HepG2 (cell line): ENCODE measurements at regions not wholly inside any gene's neighbourhood (a gene's known extent, or its start where the extent isn't known, plus 50 kb on each side); places are given as distances from the start of the nearest gene placed in this dataset.

Experiments used
- ATAC-seq: fragments of 200-7000 bp; cut with Tn5 transposase; 3 replicates; pipeline ENCODE4 v1.9.1; 2020; ENCODE audit warnings: mild to moderate bottlenecking, moderate library complexity
- BruUV-seq: library from RNA; stranded (reverse); fragments of 400-500 nt; replicated peaks from 2 replicates; lab custom pipeline; 2021; lab: Mats Ljungman, UMichigan
- CTCF ChIA-PET: fragments of 300-600 bp; formaldehyde crosslinking; extraction: SDS; loops from one replicate; lab custom pipeline; 2021; ENCODE audit warnings: low total read pairs, inconsistent platforms, low intra/inter-chr PET ratio; lab: Yijun Ruan, JAX
- POLR2A ChIA-PET: fragments of 350-600 bp; sonication (Branson Sonifier 250); formaldehyde crosslinking; loops from one replicate; lab custom pipeline; 2020; ENCODE audit warnings: antibody characterized with exemption, inconsistent platforms; lab: Yijun Ruan, JAX
- DNase-seq: peaks from one replicate; pipeline ENCODE4 v3.0.0-alpha.2; 2015; ENCODE audit warnings: low spot score
- FAIRE-seq: peaks from 3 replicates; lab custom pipeline; 2011; peaks lifted over from hg19 to GRCh38; lab: Jason Lieb, UNC
- H2AFZ ChIP-seq: one replicate; pipeline ENCODE4 v1.6.1; 2011; ENCODE audit warnings: low read length, inconsistent platforms
- H3K27ac ChIP-seq: fragments of 300-600 bp; 3 replicates; pipeline ENCODE4 v1.8.0; 2011; ENCODE audit warnings: mixed run types, mild to moderate bottlenecking, mixed read lengths, low read length, inconsistent platforms; ENCODE audit not compliant: insufficient read depth; ENCODE audit errors: extremely low read length
- H3K27me3 ChIP-seq, 2 experiments: fragments of 200-600 bp in 1 of 2; 2 replicates in 1 of 2; 3 replicates in 1 of 2; pipeline versions ENCODE4 v1.6.0 to v1.8.0; 2011; ENCODE audit warnings: low read length in 2 of 2, mild to moderate bottlenecking in 2 of 2, moderate library complexity in 2 of 2, inconsistent platforms in 1 of 2; ENCODE audit not compliant: insufficient read depth in 2 of 2, control insufficient read depth in 1 of 2
- H3K36me3 ChIP-seq, 2 experiments: fragments of 200-600 bp in 1 of 2; replicated peaks in 1 of 2; 2 replicates in 1 of 2; 3 replicates in 1 of 2; pipeline versions ENCODE4 v1.5.1 to v1.8.0; 2011; ENCODE audit warnings: low read length in 2 of 2, inconsistent platforms in 1 of 2; ENCODE audit not compliant: insufficient read depth in 2 of 2, control insufficient read depth in 1 of 2
- H3K4me1 ChIP-seq: 2 replicates; pipeline ENCODE4 v1.5.1; 2012; ENCODE audit warnings: low read length, inconsistent platforms; ENCODE audit not compliant: insufficient read depth
- H3K4me2 ChIP-seq: 2 replicates; pipeline ENCODE4 v1.6.0; 2011; ENCODE audit warnings: low read depth, low read length, inconsistent platforms
- H3K4me3 ChIP-seq, 3 experiments: fragments of 200-600 bp in 1 of 3; sonication (generic), shearing (Covaris generic) in 1 of 3; replicated peaks in 1 of 3; 2 replicates each; pipeline ENCODE4 v1.5.1; 2011 to 2016; ENCODE audit warnings: low read length in 3 of 3, inconsistent platforms in 2 of 3, low read depth in 2 of 3, mild to moderate bottlenecking in 2 of 3, control low read depth in 1 of 3, mixed read lengths in 1 of 3; ENCODE audit not compliant: insufficient read depth in 1 of 3
- H3K79me2 ChIP-seq: one replicate; pipeline ENCODE4 v1.6.1; 2011; ENCODE audit warnings: low read length, inconsistent platforms; ENCODE audit not compliant: insufficient read depth
- H3K9ac ChIP-seq: 2 replicates; pipeline ENCODE4 v1.6.0; 2011; ENCODE audit warnings: mild to moderate bottlenecking, low read depth, low read length, inconsistent platforms; ENCODE audit not compliant: insufficient read depth
- H3K9me3 ChIP-seq: 2 replicates; pipeline ENCODE4 v1.5.1; 2012; ENCODE audit warnings: mild to moderate bottlenecking, low read length
- H4K20me1 ChIP-seq: 2 replicates; pipeline ENCODE4 v1.6.0; 2011; ENCODE audit warnings: inconsistent platforms, mild to moderate bottlenecking, low read length, moderate library complexity; ENCODE audit not compliant: insufficient read depth
- PLRG1 ChIP-seq: fragments of 450-650 bp; conservative IDR thresholded peaks from 2 replicates; pipeline ENCODE4 v1.6.1; 2016
- RXRB ChIP-seq: IDR thresholded peaks from 2 replicates; pipeline ENCODE4 v1.6.1; 2016; ENCODE audit warnings: borderline replicate concordance, missing genetic modification reagents, missing compliant biosample characterization
- SATB2 ChIP-seq: sonication (generic); formaldehyde crosslinking; IDR thresholded peaks from 2 replicates; pipeline ENCODE4 v1.5.0; 2020; ENCODE audit warnings: missing genetic modification reagents
- ZBTB7B ChIP-seq: sonication (generic); formaldehyde crosslinking; IDR thresholded peaks from 2 replicates; pipeline ENCODE4 v1.4.0; 2020; ENCODE audit warnings: missing genetic modification reagents
- ZNF3 ChIP-seq: IDR thresholded peaks from 2 replicates; pipeline ENCODE4 v1.7.0; 2017; ENCODE audit warnings: inconsistent platforms
- ZNF549 ChIP-seq: sonication (generic); formaldehyde crosslinking; IDR thresholded peaks from 2 replicates; pipeline ENCODE4 v1.5.0; 2020; ENCODE audit warnings: missing genetic modification reagents
- ZNF605 ChIP-seq: sonication (generic); formaldehyde crosslinking; IDR thresholded peaks from 2 replicates; pipeline ENCODE4 v1.8.0; 2022; ENCODE audit warnings: mild to moderate bottlenecking, missing genetic modification reagents
- ZSCAN22 ChIP-seq: sonication (generic); formaldehyde crosslinking; IDR thresholded peaks from 2 replicates; pipeline ENCODE4 v1.4.0; 2020; ENCODE audit warnings: mild to moderate bottlenecking, missing genetic modification reagents
- WGBS: methylation state at CpG from one replicate; pipeline ENCODE4 v1.1.6; 2017; ENCODE audit warnings: low lambda C conversion rate; 5-methylcytosine and 5-hydroxymethylcytosine counted together
- in situ Hi-C: cut with HindIII; loops from 2 replicates; pipeline ENCODE4 v1.10.0; 2017; ENCODE audit warnings: low pct_unique_long_range_greater_than_20kb; ENCODE audit not compliant: extremely low pct_ligation_motif_present
- intact Hi-C: fragments of 100-400 bp; cut with micrococcal nuclease; formaldehyde crosslinking; loops from one replicate; pipeline ENCODE4 v1.10.0; 2022; ENCODE audit not compliant: unreplicated experiment
- TF ChIP-seq, protein P1 (sequence below): sonication (generic); formaldehyde crosslinking; IDR thresholded peaks from 2 replicates; pipeline ENCODE4 v1.8.0; 2022; ENCODE audit warnings: missing genetic modification reagents, mild to moderate bottlenecking, borderline replicate concordance
- TF ChIP-seq, protein P2 (sequence below): IDR thresholded peaks from 2 replicates; pipeline ENCODE4 v1.6.1; 2016; ENCODE audit warnings: low read depth, control low read depth
- TF ChIP-seq, protein P3 (sequence below): sonication (generic); formaldehyde crosslinking; IDR thresholded peaks from 2 replicates; pipeline ENCODE4 v1.4.0; 2020; ENCODE audit warnings: missing genetic modification reagents

- TF ChIP-seq, protein P1, sequence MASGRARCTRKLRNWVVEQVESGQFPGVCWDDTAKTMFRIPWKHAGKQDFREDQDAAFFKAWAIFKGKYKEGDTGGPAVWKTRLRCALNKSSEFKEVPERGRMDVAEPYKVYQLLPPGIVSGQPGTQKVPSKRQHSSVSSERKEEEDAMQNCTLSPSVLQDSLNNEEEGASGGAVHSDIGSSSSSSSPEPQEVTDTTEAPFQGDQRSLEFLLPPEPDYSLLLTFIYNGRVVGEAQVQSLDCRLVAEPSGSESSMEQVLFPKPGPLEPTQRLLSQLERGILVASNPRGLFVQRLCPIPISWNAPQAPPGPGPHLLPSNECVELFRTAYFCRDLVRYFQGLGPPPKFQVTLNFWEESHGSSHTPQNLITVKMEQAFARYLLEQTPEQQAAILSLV (CRISPR knock-in tag): no peak
- TF ChIP-seq PLRG1: no peak
- TF ChIP-seq ZSCAN22: no peak
Measured at GRCh38 chr1:103283841-103284669, 175.7 kb upstream of the COL11A1 start (continued).

DNA sequence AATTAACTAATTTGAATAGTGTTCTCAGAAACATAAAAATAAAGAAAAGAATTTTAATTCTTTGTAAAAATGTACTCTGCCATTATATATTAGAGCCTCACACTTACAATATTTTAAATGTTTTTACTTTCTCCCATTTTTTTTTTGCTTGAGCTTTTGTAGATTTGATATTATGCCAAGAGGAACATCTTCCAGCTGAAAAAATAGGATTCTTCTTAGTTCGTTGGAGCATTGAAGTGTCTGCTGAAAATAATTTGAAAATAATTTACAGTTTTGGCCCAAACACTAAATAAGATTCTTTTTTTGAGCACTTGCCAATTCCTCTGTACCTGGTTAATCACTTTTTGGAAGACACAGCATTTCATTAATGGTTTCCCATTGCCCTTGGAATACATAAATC, 175.0 kb upstream of the COL11A1 start:
- TF ChIP-seq ZNF549 (CRISPR knock-in tag) (no peak), RXRB (no peak), ZNF605 (no peak), SATB2 (CRISPR knock-in tag) (no peak), ZNF3 (CRISPR knock-in tag) (no peak), ZBTB7B (no peak)
- TF ChIP-seq, protein P2, sequence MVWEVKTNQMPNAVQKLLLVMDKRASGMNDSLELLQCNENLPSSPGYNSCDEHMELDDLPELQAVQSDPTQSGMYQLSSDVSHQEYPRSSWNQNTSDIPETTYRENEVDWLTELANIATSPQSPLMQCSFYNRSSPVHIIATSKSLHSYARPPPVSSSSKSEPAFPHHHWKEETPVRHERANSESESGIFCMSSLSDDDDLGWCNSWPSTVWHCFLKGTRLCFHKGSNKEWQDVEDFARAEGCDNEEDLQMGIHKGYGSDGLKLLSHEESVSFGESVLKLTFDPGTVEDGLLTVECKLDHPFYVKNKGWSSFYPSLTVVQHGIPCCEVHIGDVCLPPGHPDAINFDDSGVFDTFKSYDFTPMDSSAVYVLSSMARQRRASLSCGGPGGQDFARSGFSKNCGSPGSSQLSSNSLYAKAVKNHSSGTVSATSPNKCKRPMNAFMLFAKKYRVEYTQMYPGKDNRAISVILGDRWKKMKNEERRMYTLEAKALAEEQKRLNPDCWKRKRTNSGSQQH (CRISPR knock-in tag): no peak
- TF ChIP-seq, protein P3, sequence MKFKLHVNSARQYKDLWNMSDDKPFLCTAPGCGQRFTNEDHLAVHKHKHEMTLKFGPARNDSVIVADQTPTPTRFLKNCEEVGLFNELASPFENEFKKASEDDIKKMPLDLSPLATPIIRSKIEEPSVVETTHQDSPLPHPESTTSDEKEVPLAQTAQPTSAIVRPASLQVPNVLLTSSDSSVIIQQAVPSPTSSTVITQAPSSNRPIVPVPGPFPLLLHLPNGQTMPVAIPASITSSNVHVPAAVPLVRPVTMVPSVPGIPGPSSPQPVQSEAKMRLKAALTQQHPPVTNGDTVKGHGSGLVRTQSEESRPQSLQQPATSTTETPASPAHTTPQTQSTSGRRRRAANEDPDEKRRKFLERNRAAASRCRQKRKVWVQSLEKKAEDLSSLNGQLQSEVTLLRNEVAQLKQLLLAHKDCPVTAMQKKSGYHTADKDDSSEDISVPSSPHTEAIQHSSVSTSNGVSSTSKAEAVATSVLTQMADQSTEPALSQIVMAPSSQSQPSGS: no peak
- no peak for FAIRE-seq
- no peaks in the 10 kb centered on the region for H3K4me1 ChIP-seq
- no peaks in the 10 kb centered on the region for H3K79me2 ChIP-seq
- DNase-seq: no peak
- in situ Hi-C loops (no loop called here), intact Hi-C loops (no loop called here)
- H3K27me3 ChIP-seq: no peaks in the 10 kb centered on the region
- no peak for ATAC-seq
- no peak overlapping the region for H3K4me2 ChIP-seq
- H3K27ac ChIP-seq: no peak overlapping the region
- no peaks in the 10 kb centered on the region for H3K36me3 ChIP-seq
- ChIA-PET POLR2A (no interaction called here), CTCF (no interaction called here)
- H2AFZ ChIP-seq: no peak overlapping the region
- BruUV-seq: no TSS peak
- H3K4me3 ChIP-seq: no peak overlapping the region
- no peaks in the 10 kb centered on the region for H3K9me3 ChIP-seq
- H3K9ac ChIP-seq: no peak overlapping the region
- WGBS: 2% methylated on average over 1 of the region's 1 CpG
- H4K20me1 ChIP-seq: no peaks in the 10 kb centered on the region
